ENCODE measurements at regions not wholly inside any gene's neighbourhood (a gene's known extent, or its start where the extent isn't known, plus 50 kb on each side); places are given as distances from the start of the nearest gene placed in this dataset.

DNA sequence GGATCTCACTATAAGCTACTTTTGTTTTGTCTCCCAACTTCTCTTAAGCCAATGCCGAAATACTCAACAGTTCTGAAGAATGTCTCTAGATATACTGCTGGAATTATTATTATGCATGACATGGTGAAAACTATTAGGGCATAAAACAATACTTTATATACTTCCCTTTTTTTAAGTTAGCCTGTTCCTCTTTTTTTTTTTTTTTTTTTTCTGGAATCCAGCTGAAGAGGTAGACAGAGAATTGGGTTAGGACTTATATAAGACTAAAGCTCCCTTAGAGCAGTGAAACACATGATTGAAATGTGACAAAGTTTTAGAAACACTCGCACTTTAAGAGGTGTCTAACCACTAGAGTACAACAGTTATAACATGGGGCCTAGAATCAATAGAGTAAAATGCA lies 850.9 kb upstream of the PCDH9 start:
- FAIRE-seq = no peak

DNA sequence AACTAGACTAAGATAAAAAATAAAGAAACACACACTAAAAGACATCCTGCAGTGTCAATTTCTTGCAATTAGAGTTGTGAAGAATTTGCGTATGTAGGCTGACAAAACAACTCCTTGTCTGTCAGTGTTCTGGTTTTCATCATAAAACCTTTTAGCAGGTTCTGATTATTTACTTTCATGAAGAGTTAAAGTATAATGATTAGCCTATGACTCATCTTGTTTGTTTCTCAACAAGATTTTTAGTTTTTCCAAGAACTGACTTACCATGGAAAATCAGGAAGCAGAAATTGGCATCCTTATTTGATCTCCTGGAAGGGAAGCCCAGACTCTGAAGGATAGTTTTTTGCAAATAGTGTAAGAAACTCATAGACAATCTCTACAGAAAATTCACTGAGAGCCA lies 848.7 kb upstream of the PCDH9 start:
- FAIRE-seq = no peak

DNA sequence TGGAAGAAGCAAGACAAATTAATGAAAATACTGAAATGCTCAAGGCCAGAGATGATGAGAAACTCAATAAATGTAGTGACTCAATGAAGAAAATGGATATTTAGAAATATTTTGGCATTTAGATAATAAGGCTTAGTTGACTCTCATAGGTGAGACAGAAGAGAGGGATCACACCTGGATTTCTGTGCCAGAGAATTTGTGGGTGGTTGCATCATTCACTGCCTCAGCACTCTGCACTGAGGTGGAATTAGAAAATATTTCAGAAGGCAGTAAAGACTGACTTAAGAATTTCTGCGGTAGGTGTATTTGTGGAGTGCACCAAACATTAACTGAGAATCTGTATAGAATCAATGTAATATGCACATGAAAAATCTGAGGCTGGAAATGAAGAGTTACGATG lies 848.3 kb upstream of the PCDH9 start:
- FAIRE-seq = no peak

DNA sequence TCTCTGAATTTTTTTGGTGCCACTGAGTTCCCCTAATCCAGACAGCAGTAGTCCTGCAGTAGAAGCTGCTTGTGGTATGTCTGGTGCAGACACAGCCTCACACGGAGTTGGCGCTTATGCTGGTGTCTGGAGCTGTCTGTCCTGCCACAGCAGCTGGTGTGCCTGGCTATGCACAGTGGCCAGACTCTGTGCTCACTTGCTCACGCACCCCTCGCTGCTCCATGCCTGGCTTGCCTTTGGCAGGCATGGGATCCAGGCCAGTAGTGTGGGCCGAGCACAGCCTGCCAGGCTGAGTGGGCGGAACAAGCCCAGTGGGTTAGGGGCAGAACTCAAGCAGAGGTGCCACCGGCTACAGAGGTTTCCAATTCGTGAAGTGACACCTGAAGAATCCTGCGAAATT lies 845.9 kb upstream of the PCDH9 start:
- no peak for FAIRE-seq

DNA sequence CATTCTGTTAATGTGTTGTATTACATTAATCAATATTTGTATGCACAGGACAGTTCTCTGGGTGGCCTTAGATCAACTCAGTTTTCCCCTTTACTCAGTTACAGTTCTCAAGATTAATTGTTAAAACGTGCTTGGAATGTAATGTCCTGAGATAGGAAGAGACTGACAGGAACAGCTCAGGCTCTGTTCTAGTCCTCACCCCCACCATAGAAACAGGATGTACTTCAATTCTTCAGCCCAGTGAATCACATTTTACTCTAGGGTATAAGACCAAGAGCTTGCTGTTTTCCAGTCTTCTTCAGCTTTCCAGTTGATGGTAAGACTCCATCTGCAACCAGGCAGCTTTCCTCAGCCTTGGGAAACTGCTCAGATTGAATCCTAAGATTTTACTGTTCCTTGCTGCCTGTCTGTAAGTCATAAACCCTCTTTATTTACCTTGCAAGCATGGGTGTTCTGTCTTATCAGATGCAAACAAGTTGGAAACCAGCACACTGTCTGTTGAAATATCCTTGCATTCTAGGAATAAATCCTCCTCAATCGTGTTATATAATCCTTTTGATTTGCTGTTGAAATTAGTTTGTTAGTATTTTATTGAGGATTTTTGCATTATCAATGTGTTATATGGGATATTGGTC lies 836.9 kb upstream of the PCDH9 start:
- FAIRE-seq = no peak

DNA sequence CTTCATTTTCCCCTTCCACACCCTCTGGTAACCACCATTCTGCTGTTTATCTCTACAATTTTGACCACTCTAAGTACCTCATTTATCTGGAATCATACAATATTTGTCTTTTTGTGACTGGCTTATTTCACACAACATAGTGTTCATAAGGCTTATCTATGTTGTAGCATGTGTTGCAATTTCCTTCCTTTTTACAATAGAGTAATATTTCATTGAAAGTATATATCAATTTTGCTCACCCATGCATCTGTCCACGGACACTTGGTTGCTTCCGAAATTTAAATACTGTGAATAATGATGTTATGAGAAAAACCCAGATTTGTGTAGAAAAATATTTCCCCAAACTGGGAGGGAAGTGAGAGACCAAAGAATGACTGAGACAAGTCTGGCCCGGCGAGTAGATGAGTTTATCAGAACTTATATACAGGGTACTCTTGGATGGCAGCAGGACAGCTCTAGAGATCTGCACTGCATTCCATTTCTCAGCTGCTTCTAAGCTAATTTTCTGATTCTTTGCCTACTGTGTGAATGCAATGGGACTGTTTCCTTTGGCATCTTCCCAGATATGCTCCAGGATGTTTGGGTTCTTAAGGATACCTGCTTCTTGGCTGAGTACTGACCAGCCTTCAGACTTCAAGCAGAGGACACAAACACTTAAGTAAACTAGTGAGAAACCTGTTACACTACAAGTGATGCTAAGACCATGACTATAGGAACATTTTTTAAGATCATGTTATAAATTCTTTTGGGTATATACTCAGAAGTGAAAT lies 834.0 kb upstream of the PCDH9 start:
- no peak for FAIRE-seq

DNA sequence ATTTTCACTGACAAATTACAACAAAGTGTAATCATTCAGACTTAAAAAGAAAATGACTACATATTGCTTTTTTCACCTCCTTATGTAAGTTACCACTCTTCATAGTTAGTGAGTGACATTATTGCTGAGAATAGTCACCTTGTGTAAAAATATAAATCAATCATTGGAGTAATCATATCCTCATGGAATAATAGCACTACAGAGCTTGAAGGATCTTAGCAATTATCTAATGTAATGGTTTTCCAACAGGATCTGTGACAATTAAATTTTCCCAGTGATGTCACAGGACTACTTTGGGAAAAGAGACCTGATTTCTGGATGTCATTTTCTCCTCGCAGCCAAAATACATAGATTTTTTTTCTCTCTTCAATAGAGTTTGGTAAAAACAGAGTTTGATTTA lies 833.0 kb upstream of the PCDH9 start:
- no peak for FAIRE-seq

DNA sequence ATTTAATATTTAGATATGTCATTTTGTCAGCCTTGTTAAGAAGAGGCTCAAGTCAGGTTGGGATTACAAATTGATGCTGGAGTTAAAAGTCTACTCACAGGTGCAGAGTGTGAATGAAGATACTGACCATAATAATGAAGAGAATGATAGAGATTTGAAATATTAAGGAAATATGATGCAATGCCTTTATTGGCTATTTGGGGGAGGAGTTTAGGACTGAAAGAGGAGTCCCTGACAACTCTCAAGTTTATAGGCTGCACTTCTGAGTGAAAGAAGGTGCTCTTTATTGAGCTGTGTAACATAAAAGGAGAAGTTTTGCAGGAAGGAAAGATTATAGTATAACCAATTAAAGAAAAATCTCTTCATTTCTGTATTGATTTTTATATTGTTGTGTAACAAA lies 827.7 kb upstream of the PCDH9 start:
- FAIRE-seq = no peak

DNA sequence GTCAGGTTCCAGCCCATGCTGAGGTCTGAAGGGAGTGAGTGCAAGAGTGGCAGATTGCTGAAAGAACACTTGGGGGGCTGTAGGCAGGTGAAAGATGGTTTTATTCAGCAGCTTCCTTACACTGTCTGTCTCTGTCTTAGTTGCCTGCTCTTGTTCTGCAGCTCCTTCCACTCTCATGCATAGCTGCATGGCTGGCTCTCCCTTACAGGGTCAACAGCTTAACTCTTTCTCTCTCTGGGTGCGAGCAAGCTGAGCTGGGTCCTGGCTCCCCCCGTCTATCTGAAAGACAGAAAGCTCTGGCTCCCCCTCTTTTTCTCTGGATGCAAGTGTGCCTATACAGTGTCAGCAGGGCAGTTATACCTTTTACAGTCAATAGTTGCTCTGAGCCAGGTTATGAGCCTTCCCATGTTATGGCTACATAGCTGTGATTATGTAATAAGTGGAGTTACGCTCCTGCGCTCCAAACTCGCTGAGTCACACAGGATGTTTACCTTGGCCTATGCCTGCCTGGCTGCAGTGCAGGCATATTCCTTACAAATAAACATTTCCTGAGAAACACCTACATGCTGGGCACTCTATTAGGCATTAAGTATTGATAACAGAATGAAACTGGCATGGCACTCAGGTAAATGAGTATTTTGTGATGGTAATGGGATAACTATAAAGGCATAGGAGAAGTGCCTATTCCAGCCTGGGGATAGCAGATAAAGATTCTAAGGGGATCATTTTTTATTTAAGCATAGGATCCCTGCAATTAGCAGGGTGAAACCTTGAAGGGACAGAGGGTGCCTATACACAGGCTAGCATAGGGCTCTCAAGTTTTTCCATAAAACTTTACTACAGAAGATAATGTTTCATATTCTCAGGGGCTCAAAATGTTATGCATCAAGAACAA lies 826.9 kb upstream of the PCDH9 start:
- no peak for FAIRE-seq

DNA sequence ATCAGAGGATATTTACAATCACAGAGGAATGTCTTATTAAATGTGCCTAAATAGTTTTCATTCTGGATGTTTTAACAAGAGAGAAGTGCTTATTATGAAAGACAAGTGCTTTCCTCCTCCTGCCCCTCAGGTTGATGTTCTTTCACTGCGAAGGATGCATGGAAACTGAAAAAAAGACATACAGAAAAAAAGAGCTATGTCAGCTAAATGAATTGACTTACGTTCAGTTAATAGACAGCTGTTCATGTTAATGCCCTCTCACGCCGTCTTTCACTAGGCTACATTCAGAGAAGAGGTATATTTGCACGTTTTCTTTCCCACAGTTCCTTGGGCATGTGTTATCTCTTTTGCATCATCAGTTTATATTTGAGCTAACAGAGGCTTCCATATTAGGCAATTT lies 821.8 kb upstream of the PCDH9 start:
- no peak for FAIRE-seq

DNA sequence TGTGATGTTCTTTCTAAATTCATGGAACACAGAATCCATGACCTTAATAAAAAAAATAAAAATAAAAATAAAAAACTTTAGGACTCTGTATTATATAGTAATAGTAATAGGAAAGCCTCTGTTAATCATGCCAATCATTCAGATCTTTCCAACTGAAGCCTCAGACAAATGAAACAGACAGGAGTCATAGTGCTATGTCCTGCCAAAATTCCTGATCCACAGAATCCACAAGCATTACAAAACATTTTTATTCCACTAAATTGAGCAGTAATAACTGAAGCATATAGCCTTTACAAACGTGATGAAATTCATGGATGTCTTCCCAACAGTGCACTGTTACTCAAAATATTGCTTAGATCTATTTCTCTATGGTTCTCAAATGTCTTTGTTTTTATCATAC lies 820.6 kb upstream of the PCDH9 start:
- no peak for FAIRE-seq

DNA sequence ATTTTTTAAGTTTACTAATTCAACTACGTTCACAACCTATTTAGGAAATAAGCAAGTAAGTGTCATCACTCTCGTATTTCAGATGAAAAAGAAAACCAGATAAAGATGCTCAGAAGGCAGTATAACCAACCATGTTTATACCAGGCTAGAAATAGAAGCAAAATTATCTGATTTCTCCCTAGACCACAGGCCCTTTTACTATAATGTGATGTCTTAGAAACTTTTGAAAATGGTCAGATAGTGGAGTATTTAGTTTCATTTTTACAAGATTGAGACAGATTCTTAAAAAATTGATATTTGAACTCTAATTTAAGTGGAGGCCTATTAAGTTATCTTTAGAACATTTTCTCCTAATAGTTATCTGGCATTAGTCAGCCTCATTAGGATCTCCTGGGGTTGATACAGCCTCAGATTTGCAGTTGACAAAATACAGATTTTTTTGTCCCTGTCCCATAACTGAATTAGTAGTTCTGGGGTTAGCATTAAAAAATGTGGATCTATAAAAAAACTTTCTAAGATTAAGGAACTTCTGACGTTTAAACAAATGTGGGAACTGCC lies 818.7 kb upstream of the PCDH9 start:
- FAIRE-seq = no peak

DNA sequence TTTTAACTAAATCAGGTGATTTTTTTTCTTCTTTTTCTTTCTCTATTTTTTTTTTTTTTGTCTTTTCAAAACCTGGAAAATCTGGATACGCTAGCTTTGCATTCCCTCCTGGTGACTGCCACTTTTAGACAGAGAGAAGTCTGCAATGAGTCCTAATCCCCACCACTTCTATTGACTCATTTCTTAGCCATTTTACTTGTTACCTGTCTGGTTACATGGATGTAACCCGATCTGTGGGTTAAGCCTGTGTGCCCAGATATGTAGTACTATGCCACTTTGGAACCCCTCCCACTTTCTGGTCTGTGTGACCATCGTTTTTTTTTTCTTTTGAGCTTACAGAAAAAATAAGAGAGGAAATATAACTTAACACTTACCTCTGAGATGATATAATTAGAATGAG lies 817.8 kb upstream of the PCDH9 start:
- no peak for FAIRE-seq

DNA sequence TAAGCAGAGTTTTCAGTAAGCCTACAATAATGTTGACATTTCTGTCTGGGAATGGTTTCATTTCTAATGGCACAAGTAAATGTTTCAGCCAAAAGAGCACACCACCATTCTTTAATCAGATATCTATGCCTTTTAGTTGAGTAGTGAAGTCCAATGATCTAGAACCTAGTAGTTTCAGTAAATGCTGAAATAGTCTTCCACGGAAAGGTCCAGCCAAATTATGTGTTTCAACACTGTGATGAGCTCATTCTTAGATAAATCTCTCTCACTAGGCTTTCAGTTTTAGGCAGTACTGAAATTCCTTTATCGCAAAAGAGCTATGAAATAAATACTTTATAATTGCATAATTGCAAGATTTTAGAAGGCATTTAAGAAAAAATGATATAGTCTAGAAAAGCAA lies 816.8 kb upstream of the PCDH9 start:
- no peak for FAIRE-seq

DNA sequence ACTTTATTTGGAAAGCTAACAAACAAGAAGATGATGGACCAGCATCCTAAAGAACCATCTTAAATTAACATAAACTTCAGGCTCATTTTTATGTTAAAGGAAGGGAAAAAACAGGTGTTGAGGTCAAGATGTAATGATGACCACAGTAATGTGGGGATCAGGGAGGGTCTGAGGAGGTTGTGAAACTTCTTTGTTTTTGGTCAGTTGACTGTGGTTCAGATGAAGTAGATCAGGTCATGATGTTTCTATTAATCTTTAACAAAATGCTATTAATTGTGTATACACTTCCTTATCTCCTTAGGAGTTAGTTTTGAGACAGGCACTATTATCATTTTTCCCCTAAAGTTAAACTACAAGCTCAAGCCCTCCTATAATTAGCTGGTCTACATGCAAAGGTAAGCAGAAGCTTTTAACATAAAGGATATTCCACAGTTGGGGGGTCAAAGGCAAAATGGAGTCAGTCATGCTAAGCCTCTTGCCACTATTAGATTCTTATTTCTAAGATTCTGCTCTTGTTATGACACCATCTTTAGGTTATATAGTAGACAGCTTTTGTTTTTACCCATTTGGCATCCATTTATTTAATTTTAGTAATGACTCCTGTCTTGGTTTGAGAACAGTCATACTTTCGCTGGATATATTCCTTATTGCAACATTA lies 800.1 kb upstream of the PCDH9 start:
- FAIRE-seq = no peak

DNA sequence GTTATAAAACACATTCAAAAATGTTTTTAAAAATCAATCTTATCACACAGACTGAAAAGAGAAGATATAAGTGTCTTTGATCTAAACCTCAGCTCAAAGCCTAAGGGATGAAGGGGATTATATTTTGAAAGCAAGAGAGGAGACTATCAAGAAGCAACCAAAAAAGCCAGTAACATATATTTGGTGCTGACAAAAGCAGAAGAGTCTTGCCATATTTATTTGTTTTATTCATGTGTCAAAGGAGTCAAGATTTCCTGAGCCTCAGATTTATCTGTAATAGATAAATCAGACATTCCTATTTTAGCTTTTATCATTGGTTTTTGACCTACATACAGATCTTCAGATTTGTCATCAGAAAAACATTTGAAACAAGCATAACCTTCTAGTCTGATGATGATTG lies 798.6 kb upstream of the PCDH9 start:
- FAIRE-seq = no peak

DNA sequence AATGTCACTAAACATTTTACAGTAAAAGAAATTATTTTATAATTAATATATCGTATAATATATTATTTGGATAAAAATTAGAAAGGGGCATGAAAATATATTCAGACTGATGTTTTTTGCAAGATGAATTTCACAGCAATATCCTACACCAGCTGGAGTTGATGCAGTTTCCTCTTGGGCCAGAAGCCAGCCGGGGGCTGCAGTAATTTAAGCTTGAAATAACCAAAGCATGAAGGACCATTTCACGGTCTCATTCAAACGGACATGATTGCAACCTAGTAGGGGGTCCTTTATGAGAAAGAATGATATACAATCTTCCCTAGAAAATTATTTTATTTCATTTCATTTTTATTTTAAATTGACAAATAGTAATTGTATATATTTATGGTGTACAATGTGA lies 797.2 kb upstream of the PCDH9 start:
- FAIRE-seq = no peak

DNA sequence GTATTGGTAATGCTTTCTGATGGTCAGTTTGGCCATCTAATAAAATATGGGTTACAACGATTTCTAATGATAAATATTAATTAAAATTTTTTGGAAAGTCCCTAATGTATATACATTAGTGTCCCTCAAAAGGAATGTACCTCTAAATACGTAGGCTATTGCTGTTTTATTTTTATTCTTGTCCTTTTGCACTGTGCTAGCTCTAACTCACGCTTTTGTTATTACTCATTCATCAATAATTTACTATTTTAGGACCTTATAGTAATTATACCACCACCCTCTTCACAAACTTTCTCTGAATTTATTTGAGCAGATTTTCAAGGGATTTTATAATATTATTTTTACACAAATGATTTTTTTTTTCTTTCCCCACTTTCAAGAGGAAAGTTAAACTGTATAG lies 795.9 kb upstream of the PCDH9 start:
- FAIRE-seq = no peak

DNA sequence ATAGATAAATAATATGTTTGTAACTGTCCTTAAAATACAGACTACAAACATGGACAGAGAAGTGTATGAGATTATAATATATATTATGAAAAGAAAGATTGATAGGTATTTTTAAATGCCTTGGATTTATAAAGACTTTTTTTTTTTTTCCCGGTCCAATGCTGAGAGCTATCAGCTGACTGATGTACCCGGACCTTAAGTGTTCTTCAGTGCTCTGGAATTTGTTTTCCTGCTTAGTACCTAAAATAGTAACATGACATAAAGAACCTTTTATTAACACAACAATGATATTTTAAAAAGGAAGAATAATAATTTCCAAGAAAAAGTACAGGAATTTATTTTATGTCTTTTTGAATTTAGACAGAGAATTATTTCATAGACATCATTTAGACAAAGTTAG lies 795.5 kb upstream of the PCDH9 start:
- FAIRE-seq = no peak

DNA sequence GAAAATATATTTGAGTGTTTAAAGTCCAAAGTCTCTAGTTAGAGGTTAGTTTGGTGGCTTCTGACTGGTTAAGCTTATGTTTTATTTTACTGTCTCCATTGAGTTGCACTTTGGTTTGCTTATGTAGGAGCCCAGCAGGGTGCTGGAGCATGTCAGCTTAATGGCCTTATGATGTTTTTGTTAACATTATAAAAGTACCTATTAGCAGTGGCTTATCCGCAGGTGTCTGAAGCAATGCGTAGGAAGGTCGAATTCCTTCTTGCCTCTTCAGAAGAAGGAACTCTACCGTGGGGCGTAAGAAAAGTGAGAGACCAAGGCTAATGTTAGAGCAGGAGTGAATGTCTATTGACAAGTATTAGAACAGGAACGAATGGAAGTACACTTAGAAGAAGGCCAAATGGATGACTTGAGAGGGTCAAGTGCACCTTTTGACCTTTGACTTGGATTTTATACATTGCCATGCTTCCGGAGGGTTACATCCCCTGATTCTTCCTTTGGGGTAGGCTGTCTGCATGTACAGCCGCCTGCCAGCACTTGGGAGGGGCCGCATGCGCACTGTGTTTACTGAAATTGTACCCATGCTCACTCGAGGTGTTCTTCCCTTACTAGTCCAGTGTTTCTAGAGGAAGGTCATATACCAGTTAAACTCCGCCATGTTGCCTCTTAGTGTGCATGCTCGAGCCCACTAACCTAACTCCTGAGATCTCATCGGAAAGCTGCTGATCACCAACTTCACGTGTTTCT lies 793.9 kb upstream of the PCDH9 start:
- no peak for FAIRE-seq

DNA sequence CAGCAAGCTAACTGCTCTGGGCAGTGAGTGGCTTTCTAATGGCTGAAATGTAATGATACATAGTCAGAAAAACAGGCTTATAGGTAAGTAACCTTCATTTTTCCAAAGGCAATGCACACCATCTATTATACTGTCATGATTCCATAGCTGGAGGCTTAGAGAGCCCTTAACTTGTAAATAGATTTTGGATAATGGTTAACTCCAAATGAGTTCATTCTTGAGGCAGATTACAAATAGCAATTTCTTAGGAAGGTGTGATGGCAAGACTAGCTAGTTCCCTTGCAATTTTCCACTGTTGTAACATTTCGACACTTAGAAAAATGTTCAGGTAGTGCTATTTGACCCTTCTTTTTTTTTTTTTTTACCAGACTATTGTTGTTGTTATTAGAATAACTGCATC lies 789.8 kb upstream of the PCDH9 start:
- no peak for FAIRE-seq

DNA sequence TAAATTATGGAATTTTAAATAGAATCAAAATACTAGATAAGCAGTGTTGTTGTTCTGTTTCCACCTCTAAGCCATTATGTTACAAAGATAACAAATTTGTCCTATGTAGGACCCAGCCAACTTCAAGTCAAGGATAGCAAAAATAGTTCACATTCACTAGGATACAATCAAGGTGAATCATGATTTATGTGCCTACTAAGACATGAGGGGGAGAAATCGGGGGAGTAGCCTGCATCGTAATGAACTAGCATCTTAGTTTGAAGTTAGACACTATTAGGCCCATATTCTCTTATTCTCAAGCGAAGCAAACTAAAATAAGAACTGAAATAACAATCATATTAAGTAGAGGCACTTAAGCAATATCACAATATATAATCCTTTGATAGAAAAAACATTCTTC lies 779.4 kb upstream of the PCDH9 start:
- no peak for FAIRE-seq

All from colon (tissue), 2 donors.